A549 (cell line): ENCODE measurements at regions not wholly inside any gene's neighbourhood (a gene's known extent, or its start where the extent isn't known, plus 50 kb on each side); places are given as distances from the start of the nearest gene placed in this dataset.

Experiments
- ATAC-seq, 2 experiments: fragments of 200-7000 bp in 1 of 2; fragments of >200 bp in 1 of 2; cut with Nextera tagmentation in 1 of 2; cut with Tn5 transposase in 1 of 2; 3 replicates each; pipeline versions ENCODE4 v1.8.0 to v1.9.1; 2018 to 2020; ENCODE audit warnings: mild to moderate bottlenecking in 1 of 2, moderate library complexity in 1 of 2
- CTCF ChIA-PET: fragments of 300-600 bp; sonication (Branson Sonifier 250); formaldehyde crosslinking; extraction: SDS; loops from one replicate; lab custom pipeline; 2021; ENCODE audit warnings: antibody characterized with exemption, inconsistent platforms; lab: Yijun Ruan, JAX
- POLR2A ChIA-PET: fragments of 350-600 bp; formaldehyde crosslinking; extraction: SDS; loops from one replicate; lab custom pipeline; 2021; ENCODE audit warnings: antibody characterized with exemption, inconsistent platforms; lab: Yijun Ruan, JAX
- DNase-seq, 2 experiments: peaks; one replicate each; pipeline versions ENCODE4 v3.0.0 to v3.0.0-alpha.2; 2011 to 2016; ENCODE audit warnings: low read depth in 1 of 2, low spot score in 1 of 2
- FAIRE-seq: peaks from 2 replicates; lab custom pipeline; 2011; peaks lifted over from hg19 to GRCh38; lab: Jason Lieb, UNC
- H3K27ac ChIP-seq, 2 experiments: fragments of >200 bp; sonication (Bioruptor Twin); formaldehyde crosslinking; 3 replicates each; pipeline ENCODE4 v1.5.1; 2016 to 2017
- H3K4me1 ChIP-seq: fragments of >200 bp; sonication (Bioruptor Twin); formaldehyde crosslinking; 3 replicates; pipeline ENCODE4 v1.6.1; 2016
- H3K4me2 ChIP-seq: fragments of >200 bp; sonication (Bioruptor Twin); formaldehyde crosslinking; 3 replicates; pipeline ENCODE4 v1.6.1; 2016
- H3K4me3 ChIP-seq: fragments of >200 bp; sonication (Bioruptor Twin); formaldehyde crosslinking; 3 replicates; pipeline ENCODE4 v1.5.1; 2016
- H3K9me3 ChIP-seq: fragments of >200 bp; sonication (Bioruptor Twin); formaldehyde crosslinking; 3 replicates; pipeline ENCODE4 v1.6.1; 2016
- BCL3 ChIP-seq: fragments of >200 bp; sonication (Bioruptor Twin); formaldehyde crosslinking; IDR thresholded peaks from 3 replicates; pipeline ENCODE4 v1.6.1; 2016
- CBX2 ChIP-seq: fragments of 200-600 bp; sonication (generic); IDR thresholded peaks from 2 replicates; pipeline ENCODE4 v1.6.1; 2016; ENCODE audit warnings: low read depth, mild to moderate bottlenecking, borderline replicate concordance
- CBX8 ChIP-seq: fragments of 200-600 bp; sonication (generic); IDR thresholded peaks from 2 replicates; pipeline ENCODE4 v1.6.1; 2016
- CTCF ChIP-seq: fragments of >200 bp; sonication (Bioruptor Twin); formaldehyde crosslinking; IDR thresholded peaks from 3 replicates; pipeline ENCODE4 v1.5.1; 2016
- E2F6 ChIP-seq: IDR thresholded peaks from 2 replicates; pipeline ENCODE4 v1.6.1; 2012; ENCODE audit warnings: low read depth, borderline replicate concordance
- EHMT2 ChIP-seq: fragments of 200-600 bp; sonication (generic); IDR thresholded peaks from 2 replicates; pipeline ENCODE4 v1.6.1; 2016; ENCODE audit warnings: antibody characterized with exemption, low read depth, mild to moderate bottlenecking, moderate library complexity
- FOXS1 ChIP-seq: fragments of 250-450 bp; sonication (Bioruptor Pico); IDR thresholded peaks from 2 replicates; pipeline ENCODE4 v1.5.0; 2020; ENCODE audit warnings: mild to moderate bottlenecking, moderate library complexity
- GATA3 ChIP-seq: IDR thresholded peaks from 2 replicates; pipeline ENCODE4 v1.6.1; 2012; ENCODE audit warnings: borderline replicate concordance
- HES2 ChIP-seq: fragments of >200 bp; sonication (Bioruptor Twin); formaldehyde crosslinking; IDR thresholded peaks from 2 replicates; pipeline ENCODE4 v1.6.1; 2016
- HOXA7 ChIP-seq: fragments of 250-450 bp; sonication (Bioruptor Pico); IDR thresholded peaks from 2 replicates; pipeline ENCODE4 v1.5.0; 2020; ENCODE audit warnings: mild to moderate bottlenecking, moderate library complexity
- HOXB5 ChIP-seq: fragments of 250-450 bp; sonication (Bioruptor Pico); IDR thresholded peaks from 2 replicates; pipeline ENCODE4 v1.5.0; 2020; ENCODE audit warnings: mild to moderate bottlenecking, moderate library complexity
- JUN ChIP-seq, 2 experiments: fragments of >200 bp; sonication (Bioruptor Twin); formaldehyde crosslinking; IDR thresholded peaks; 2 replicates in 1 of 2; 3 replicates in 1 of 2; pipeline ENCODE4 v1.6.1; 2016 to 2017
- KDM5A ChIP-seq: fragments of 200-600 bp; sonication (generic); IDR thresholded peaks from 2 replicates; pipeline ENCODE4 v1.6.1; 2016; ENCODE audit warnings: antibody characterized with exemption, mild to moderate bottlenecking
- MAX ChIP-seq: IDR thresholded peaks from 2 replicates; pipeline ENCODE4 v1.6.1; 2012
- MYC ChIP-seq: IDR thresholded peaks from 2 replicates; pipeline ENCODE4 v1.6.1; 2012; ENCODE audit warnings: mild to moderate bottlenecking, inconsistent platforms, low read length, improper control_type of control experiment, borderline replicate concordance
- NFE2L2 ChIP-seq: fragments of 150-350 bp; conservative IDR thresholded peaks from 2 replicates; pipeline ENCODE4 v1.6.1; 2014; ENCODE audit warnings: low read length
- NPAS2 ChIP-seq: fragments of 250-450 bp; sonication (Bioruptor Pico); IDR thresholded peaks from 2 replicates; pipeline ENCODE4 v1.8.0; 2022; ENCODE audit warnings: mild to moderate bottlenecking, moderate library complexity, borderline replicate concordance
- PHF8 ChIP-seq: fragments of 200-600 bp; sonication (generic); IDR thresholded peaks from 2 replicates; pipeline ENCODE4 v1.6.1; 2016; ENCODE audit warnings: low read depth, mild to moderate bottlenecking, antibody characterized with exemption, moderate library complexity, borderline replicate concordance
- RARB ChIP-seq: fragments of 250-450 bp; sonication (Bioruptor Pico); IDR thresholded peaks from 2 replicates; pipeline ENCODE4 v1.8.0; 2021; ENCODE audit warnings: mild to moderate bottlenecking, moderate library complexity
- REST ChIP-seq: fragments of 200-600 bp; sonication (generic); IDR thresholded peaks from 2 replicates; pipeline ENCODE4 v1.6.1; 2016; ENCODE audit warnings: antibody characterized with exemption, mild to moderate bottlenecking, moderate library complexity
- SREBF2 ChIP-seq: fragments of 450-650 bp; IDR thresholded peaks from 2 replicates; pipeline ENCODE4 v1.6.1; 2014; ENCODE audit warnings: mild to moderate bottlenecking, moderate library complexity
- TFCP2L1 ChIP-seq: fragments of 250-450 bp; sonication (Bioruptor Pico); IDR thresholded peaks from 2 replicates; pipeline ENCODE4 v1.5.0; 2021; ENCODE audit warnings: mild to moderate bottlenecking
- ZFP36 ChIP-seq: fragments of 450-650 bp; IDR thresholded peaks from 2 replicates; pipeline ENCODE4 v1.6.1; 2014; ENCODE audit warnings: borderline replicate concordance; ENCODE audit not compliant: partially characterized antibody
- ZSCAN20 ChIP-seq: fragments of 250-450 bp; sonication (Bioruptor Pico); IDR thresholded peaks from 2 replicates; pipeline ENCODE4 v1.8.0; 2022; ENCODE audit warnings: mild to moderate bottlenecking, moderate library complexity
- WGBS: methylation state at CpG from one replicate; pipeline ENCODE4 v1.1.6; 2017; ENCODE audit errors: missing lambda C conversion rate; 5-methylcytosine and 5-hydroxymethylcytosine counted together

GRCh38 chr6:4593951-4594350 lies 182.3 kb upstream of the CDYL start (continued):
- TF ChIP-seq E2F6 (no peak), RARB (no peak)

GRCh38 chr6:4592026-4592425 lies 184.2 kb upstream of the CDYL start:
- DNase-seq (no peak), ATAC-seq (no peak), FAIRE-seq (no peak)
- H3K4me3 ChIP-seq = no peak overlapping the region
- ChIA-PET CTCF (no interaction called here), POLR2A (no interaction called here)
- no peak overlapping the region for H3K27ac ChIP-seq
- TF ChIP-seq RARB (no peak), NPAS2 (CRISPR knock-in tag) (no peak), REST (no peak), HOXA7 (no peak), PHF8 (no peak), KDM5A (no peak), HOXB5 (CRISPR knock-in tag) (no peak), ZSCAN20 (CRISPR knock-in tag) (no peak), EHMT2 (no peak), JUN (IDR thresholded peaks at IDR 0.05) (no peak), CBX8 (no peak)
- no peak overlapping the region for H3K4me2 ChIP-seq
- WGBS = 86% methylated on average over 2 of the region's 2 CpGs
- no peaks in the 10 kb centered on the region for H3K4me1 ChIP-seq
- no peaks in the 10 kb centered on the region for H3K9me3 ChIP-seq

GRCh38 chr6:4591218-4591617 lies 185.0 kb upstream of the CDYL start:
- Histone ChIP-seq H3K9me3 (no peaks in the 10 kb centered on the region), H3K4me1 (no peaks in the 10 kb centered on the region), H3K27ac (no peak overlapping the region), H3K4me3 (no peak overlapping the region), H3K4me2 (no peak overlapping the region)
- no peak for ATAC-seq
- TF ChIP-seq GATA3 (no peak), NPAS2 (CRISPR knock-in tag) (no peak), CTCF (no peak), E2F6 (no peak), SREBF2 (no peak), NFE2L2 (no peak), TFCP2L1 (no peak), BCL3 (no peak), MYC (no peak), MAX (no peak), HES2 (no peak), CBX2 (no peak), FOXS1 (CRISPR knock-in tag) (no peak), KDM5A (no peak), ZFP36 (no peak), EHMT2 (no peak)
- WGBS = 85% methylated on average over 6 of the region's 6 CpGs
- no peak for DNase-seq
- CTCF ChIA-PET = no interaction called here
- POLR2A ChIA-PET = no interaction called here
- FAIRE-seq = no peak
